CD4-positive, alpha-beta T cell (primary cell): ENCODE measurements at regions not wholly inside any gene's neighbourhood (a gene's known extent, or its start where the extent isn't known, plus 50 kb on each side); places are given as distances from the start of the nearest gene placed in this dataset.

Experiments
- ATAC-seq: fragments of 200-7000 bp; cut with Tn5 transposase; one replicate; pipeline ENCODE4 v1.10.0; 2022; ENCODE audit warnings: mild to moderate bottlenecking; ENCODE audit not compliant: poor library complexity
- CTCF ChIA-PET: fragments of 350-600 bp; sonication (Branson Sonifier 250); formaldehyde crosslinking; loops from one replicate; lab custom pipeline; 2021; ENCODE audit warnings: antibody characterized with exemption, inconsistent platforms; lab: Charles Lee
- POLR2A ChIA-PET: fragments of 350-600 bp; sonication (Branson Sonifier 250); formaldehyde crosslinking; loops from one replicate; lab custom pipeline; 2021; ENCODE audit warnings: antibody characterized with exemption, inconsistent platforms; lab: Charles Lee
- DNase-seq, 14 experiments: peaks; one replicate each; pipeline ENCODE4 v3.0.0-alpha.2; 2013 to 2020; ENCODE audit warnings: mixed read lengths in 2 of 14
- H3K27ac ChIP-seq, 2 donors: one replicate each; pipeline versions ENCODE4 v1.5.1 to v1.7.0; 2013; ENCODE audit warnings: low read length in 2 of 2, low read depth in 1 of 2, mild to moderate bottlenecking in 1 of 2
- H3K27me3 ChIP-seq, 2 experiments: 1 replicate in 1 of 2; 2 replicates in 1 of 2; pipeline versions ENCODE4 v1.6.1 to v1.7.0; 2013; ENCODE audit warnings: low read length in 2 of 2, control low read depth in 1 of 2, mild to moderate bottlenecking in 1 of 2, moderate library complexity in 1 of 2; ENCODE audit not compliant: insufficient read depth in 2 of 2, control insufficient read depth in 1 of 2
- H3K36me3 ChIP-seq: one replicate; pipeline ENCODE4 v1.6.1; 2013; ENCODE audit warnings: low read length, control low read depth; ENCODE audit not compliant: insufficient read depth
- H3K4me1 ChIP-seq: one replicate; pipeline ENCODE4 v1.6.1; 2013; ENCODE audit warnings: low read length, control low read depth; ENCODE audit not compliant: insufficient read depth
- H3K4me3 ChIP-seq: one replicate; pipeline ENCODE4 v1.5.1; 2013; ENCODE audit warnings: mild to moderate bottlenecking, low read length, moderate library complexity
- H3K9me3 ChIP-seq, 2 experiments: 1 replicate in 1 of 2; 2 replicates in 1 of 2; pipeline versions ENCODE4 v1.6.1 to v1.7.0; 2013; ENCODE audit warnings: low read length in 2 of 2, mild to moderate bottlenecking in 2 of 2, control low read depth in 1 of 2, moderate library complexity in 1 of 2; ENCODE audit not compliant: control insufficient read depth in 1 of 2, insufficient read depth in 1 of 2
- H3K27ac Mint-ChIP-seq: one replicate; pipeline ENCODE4 v1.8.0; 2020; ENCODE audit warnings: mixed read lengths
- H3K27me3 Mint-ChIP-seq: one replicate; pipeline ENCODE4 v1.8.0; 2021; ENCODE audit warnings: mixed read lengths
- H3K36me3 Mint-ChIP-seq: one replicate; pipeline ENCODE4 v1.8.0; 2021; ENCODE audit warnings: low read depth, mixed read lengths
- H3K4me1 Mint-ChIP-seq: one replicate; pipeline ENCODE4 v1.8.0; 2021; ENCODE audit warnings: low read depth, mixed read lengths
- H3K4me3 Mint-ChIP-seq: one replicate; pipeline ENCODE4 v1.8.0; 2020; ENCODE audit warnings: mild to moderate bottlenecking, mixed read lengths
- H3K9me3 Mint-ChIP-seq: one replicate; pipeline ENCODE4 v1.8.0; 2020; ENCODE audit warnings: mixed read lengths
- intact Hi-C, 2 experiments: fragments of 100-400 bp; cut with DNase I in 1 of 2; cut with micrococcal nuclease in 1 of 2; formaldehyde crosslinking; loops; one replicate each; pipeline versions ENCODE4 v1.15.1 to v1.9.0; 2023 to 2025; cut with DNase I, micrococcal nuclease
- TF ChIP-seq, protein P1 (sequence below): fragments of 200-600 bp; IDR thresholded peaks from one replicate; pipeline ENCODE4 v1.8.0; 2022; ENCODE audit warnings: antibody characterized with exemption, mild to moderate bottlenecking

DNA sequence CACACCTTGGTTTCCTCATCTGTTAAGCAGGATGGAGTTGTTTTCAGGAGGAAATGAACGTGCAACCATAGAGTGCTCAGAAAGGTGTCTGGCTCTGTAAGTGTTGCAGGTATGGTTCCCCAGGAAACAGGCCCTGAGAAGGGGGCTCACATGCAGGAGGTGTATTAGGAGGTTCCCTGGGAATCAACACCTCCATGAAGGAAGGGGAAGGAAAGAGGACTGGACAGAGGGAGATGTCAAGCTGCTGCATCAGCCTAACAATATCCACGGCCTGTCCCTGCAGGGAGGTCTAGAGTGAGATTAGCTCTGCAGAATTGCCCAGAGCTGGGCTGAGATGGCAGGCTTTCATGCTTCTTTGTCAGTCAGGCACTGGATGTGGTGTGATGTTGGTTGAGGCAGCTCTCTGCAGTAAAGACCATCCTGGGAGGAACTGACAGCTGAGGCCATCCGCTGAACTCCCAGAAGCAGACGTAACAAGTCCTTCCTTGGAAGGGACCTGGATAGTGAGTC is 373.3 kb downstream of the ZNF536 start:
- Histone ChIP-seq H3K9me3 (peaks cover 0 to 12% of the 10 kb centered on the region in 2 experiments), H3K27me3 (no peaks in the 10 kb centered on the region), H3K27ac (no peak overlapping the region), H3K4me3 (no peak overlapping the region), H3K36me3 (no peaks in the 10 kb centered on the region), H3K4me1 (no peaks in the 10 kb centered on the region)
- Mint-ChIP-seq H3K4me3 (no peak overlapping the region), H3K9me3 (peaks cover 2% of the 10 kb centered on the region), H3K4me1 (no peaks in the 10 kb centered on the region), H3K36me3 (no peaks in the 10 kb centered on the region), H3K27me3 (peaks cover 9% of the 10 kb centered on the region), H3K27ac (no peak overlapping the region)
- DNase-seq (no peak), ATAC-seq (no peak)
- CTCF ChIA-PET, result no interaction called here
- intact Hi-C loops, result no loop called here
- TF ChIP-seq, protein P1, sequence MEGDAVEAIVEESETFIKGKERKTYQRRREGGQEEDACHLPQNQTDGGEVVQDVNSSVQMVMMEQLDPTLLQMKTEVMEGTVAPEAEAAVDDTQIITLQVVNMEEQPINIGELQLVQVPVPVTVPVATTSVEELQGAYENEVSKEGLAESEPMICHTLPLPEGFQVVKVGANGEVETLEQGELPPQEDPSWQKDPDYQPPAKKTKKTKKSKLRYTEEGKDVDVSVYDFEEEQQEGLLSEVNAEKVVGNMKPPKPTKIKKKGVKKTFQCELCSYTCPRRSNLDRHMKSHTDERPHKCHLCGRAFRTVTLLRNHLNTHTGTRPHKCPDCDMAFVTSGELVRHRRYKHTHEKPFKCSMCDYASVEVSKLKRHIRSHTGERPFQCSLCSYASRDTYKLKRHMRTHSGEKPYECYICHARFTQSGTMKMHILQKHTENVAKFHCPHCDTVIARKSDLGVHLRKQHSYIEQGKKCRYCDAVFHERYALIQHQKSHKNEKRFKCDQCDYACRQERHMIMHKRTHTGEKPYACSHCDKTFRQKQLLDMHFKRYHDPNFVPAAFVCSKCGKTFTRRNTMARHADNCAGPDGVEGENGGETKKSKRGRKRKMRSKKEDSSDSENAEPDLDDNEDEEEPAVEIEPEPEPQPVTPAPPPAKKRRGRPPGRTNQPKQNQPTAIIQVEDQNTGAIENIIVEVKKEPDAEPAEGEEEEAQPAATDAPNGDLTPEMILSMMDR, result no peak
- POLR2A ChIA-PET, result no interaction called here

DNA sequence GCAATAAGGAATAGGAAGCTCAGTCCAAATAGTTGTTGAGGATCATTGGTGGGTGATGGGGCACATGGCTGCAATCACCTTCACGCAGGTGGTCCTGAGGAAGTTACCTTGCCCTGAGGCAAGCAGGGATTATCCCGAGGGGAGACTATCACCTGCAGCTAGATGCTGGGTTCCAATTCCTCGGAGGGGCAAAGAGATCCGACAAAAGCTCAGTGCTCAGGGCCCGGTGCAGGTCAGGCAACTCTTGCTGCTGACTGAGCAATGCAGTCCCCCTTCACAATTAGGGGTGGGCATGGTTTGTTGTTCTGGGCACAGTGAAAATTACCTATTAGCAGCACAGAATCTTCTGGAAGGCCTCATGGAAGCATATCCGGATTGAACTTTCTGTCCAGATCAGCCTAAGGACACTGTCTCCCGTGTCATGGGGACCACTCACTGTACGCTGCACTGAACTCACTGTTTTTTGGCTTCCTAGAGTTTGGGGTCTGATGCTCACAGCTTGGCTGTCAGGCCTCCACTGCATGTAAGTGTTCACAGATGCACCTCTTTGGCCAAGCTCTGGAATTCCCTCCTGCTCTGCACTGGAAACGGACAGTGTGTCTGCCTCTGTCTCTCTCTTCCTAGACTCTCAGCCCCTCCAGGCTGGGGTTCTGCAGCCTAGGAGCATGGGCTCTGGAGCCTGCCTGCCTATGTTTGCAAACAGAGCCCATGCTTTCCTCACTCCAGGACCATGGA is 372.7 kb downstream of the ZNF536 start:
- Histone ChIP-seq H3K9me3 (peaks cover 0 to 5% of the 10 kb centered on the region in 2 experiments), H3K27me3 (no peaks in the 10 kb centered on the region), H3K4me1 (no peaks in the 10 kb centered on the region), H3K27ac (no peak overlapping the region), H3K4me3 (no peak overlapping the region), H3K36me3 (no peaks in the 10 kb centered on the region)
- TF ChIP-seq, protein P1, result no peak
- no peak overlapping the region for H3K4me3 Mint-ChIP-seq
- no peak overlapping the region for H3K27ac Mint-ChIP-seq
- intact Hi-C loops, result no loop called here
- DNase-seq (no peak), ATAC-seq (no peak)
- ChIA-PET POLR2A (no interaction called here), CTCF (no interaction called here)
- no peaks in the 10 kb centered on the region for H3K9me3 Mint-ChIP-seq
- peaks cover 9% of the 10 kb centered on the region for H3K27me3 Mint-ChIP-seq
- H3K4me1 Mint-ChIP-seq, result no peaks in the 10 kb centered on the region
- no peaks in the 10 kb centered on the region for H3K36me3 Mint-ChIP-seq

DNA sequence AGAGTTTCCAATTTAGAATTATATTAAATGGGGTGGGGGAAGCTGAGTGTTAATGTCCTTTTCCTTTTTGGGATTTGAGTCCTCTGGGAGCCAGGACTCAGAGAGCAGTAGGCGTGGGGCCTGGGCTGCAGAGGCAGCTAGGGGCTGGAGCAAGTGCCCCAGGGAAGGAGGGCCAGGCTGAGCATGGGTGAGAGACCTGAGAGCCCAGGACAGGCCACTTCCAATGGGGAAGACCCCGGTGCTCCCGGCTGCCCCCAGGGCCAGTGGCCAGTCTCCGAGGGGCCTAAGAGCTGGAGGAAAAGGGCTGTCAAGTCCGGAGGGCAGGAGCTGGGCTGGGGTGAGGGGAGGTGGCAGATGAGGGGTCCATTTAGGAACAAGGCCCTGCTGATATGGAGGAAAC is 371.5 kb downstream of the ZNF536 start:
- H3K36me3 Mint-ChIP-seq, result no peaks in the 10 kb centered on the region
- ChIA-PET POLR2A (no interaction called here), CTCF (interaction anchor here (0.7 kb wide), 1 partner anchor 1333 kb away, joined by 4 read pairs; no protein-coding TSS in a partner anchor)
- peaks cover 9% of the 10 kb centered on the region for H3K27me3 Mint-ChIP-seq
- H3K9me3 Mint-ChIP-seq, result no peaks in the 10 kb centered on the region
- ATAC-seq, result no peak
- H3K27me3 ChIP-seq, result no peaks in the 10 kb centered on the region
- H3K4me1 Mint-ChIP-seq, result no peaks in the 10 kb centered on the region
- TF ChIP-seq, protein P1, result no peak
- H3K4me1 ChIP-seq, result no peaks in the 10 kb centered on the region
- no peak overlapping the region for H3K4me3 Mint-ChIP-seq
- H3K9me3 ChIP-seq, result no peaks in the 10 kb centered on the region
- no peak overlapping the region for H3K4me3 ChIP-seq
- no peaks in the 10 kb centered on the region for H3K36me3 ChIP-seq
- H3K27ac ChIP-seq, result no peak overlapping the region
- intact Hi-C loops, result no loop called here
- no peak overlapping the region for H3K27ac Mint-ChIP-seq
- DNase-seq, result no peak
